Cardiac muscle cell (in vitro differentiated cells and primary cell): ENCODE measurements at regions not wholly inside any gene's neighbourhood (a gene's known extent, or its start where the extent isn't known, plus 50 kb on each side); places are given as distances from the start of the nearest gene placed in this dataset.
A peak's percentile ranks its signal among the peaks of the same experiment; 100 is the strongest.

Experiments used
- DNase-seq, 2 donors: peaks; one replicate each; pipeline versions ENCODE4 v3.0.0 to v3.0.0-alpha.2; 2010 to 2017; ENCODE audit warnings: low read depth in 1 of 2, low spot score in 1 of 2
- H3K27ac ChIP-seq: fragments of 200-600 bp; sonication (generic); 2 replicates; pipeline ENCODE4 v1.5.1; 2016
- H3K27me3 ChIP-seq: fragments of 200-600 bp; sonication (generic); 2 replicates; pipeline ENCODE4 v1.6.0; 2016; ENCODE audit warnings: control low read depth
- H3K36me3 ChIP-seq: fragments of 200-600 bp; sonication (generic); 2 replicates; pipeline ENCODE4 v1.5.1; 2016; ENCODE audit warnings: control low read depth
- H3K4me1 ChIP-seq: fragments of 200-600 bp; sonication (generic); 2 replicates; pipeline ENCODE4 v1.8.1; 2017; ENCODE audit warnings: low read depth, mild to moderate bottlenecking, mixed run types
- H3K4me3 ChIP-seq: fragments of 200-600 bp; sonication (generic); 2 replicates; pipeline ENCODE4 v1.5.1; 2016; ENCODE audit warnings: mild to moderate bottlenecking
- H3K9me3 ChIP-seq: fragments of 200-600 bp; sonication (generic); 2 replicates; pipeline ENCODE4 v1.5.1; 2017; ENCODE audit warnings: low read depth, mild to moderate bottlenecking, control low read depth
- TF ChIP-seq, protein P1 (sequence below): IDR thresholded peaks from 2 replicates; pipeline ENCODE4 v1.5.1; 2012; ENCODE audit warnings: low read depth, mild to moderate bottlenecking, low read length

DNA sequence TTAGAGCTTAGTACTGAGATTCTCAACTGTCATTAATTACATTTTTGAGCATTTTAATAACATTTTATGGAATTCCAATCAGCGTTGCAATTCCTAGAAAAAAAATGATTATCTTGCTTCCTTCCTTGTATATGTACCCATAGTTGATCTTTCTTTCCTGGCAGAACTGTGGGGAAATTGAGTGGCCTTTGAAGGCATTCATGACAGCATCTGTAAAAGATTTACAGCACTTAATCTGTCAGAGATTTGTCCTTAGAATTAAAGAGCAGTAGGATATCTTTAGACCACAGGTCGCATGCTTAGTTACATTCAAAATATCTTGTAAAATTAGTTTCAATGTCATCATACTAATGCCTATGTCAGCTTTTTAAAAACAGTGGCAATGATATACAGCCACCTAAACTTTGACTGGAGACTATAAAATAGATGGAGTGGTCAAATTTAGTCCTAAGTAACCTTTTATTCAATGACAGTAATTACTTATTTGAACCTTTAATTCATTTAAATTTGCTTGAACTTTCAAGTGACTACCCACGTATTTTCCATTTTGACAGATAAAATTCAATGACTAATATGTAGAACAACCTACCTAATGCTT, 692.0 kb downstream of the NCAM2 start:
- no peak overlapping the region for H3K4me3 ChIP-seq
- H3K9me3 ChIP-seq, result no peaks in the 10 kb centered on the region
- H3K36me3 ChIP-seq, result no peaks in the 10 kb centered on the region
- TF ChIP-seq, protein P1, sequence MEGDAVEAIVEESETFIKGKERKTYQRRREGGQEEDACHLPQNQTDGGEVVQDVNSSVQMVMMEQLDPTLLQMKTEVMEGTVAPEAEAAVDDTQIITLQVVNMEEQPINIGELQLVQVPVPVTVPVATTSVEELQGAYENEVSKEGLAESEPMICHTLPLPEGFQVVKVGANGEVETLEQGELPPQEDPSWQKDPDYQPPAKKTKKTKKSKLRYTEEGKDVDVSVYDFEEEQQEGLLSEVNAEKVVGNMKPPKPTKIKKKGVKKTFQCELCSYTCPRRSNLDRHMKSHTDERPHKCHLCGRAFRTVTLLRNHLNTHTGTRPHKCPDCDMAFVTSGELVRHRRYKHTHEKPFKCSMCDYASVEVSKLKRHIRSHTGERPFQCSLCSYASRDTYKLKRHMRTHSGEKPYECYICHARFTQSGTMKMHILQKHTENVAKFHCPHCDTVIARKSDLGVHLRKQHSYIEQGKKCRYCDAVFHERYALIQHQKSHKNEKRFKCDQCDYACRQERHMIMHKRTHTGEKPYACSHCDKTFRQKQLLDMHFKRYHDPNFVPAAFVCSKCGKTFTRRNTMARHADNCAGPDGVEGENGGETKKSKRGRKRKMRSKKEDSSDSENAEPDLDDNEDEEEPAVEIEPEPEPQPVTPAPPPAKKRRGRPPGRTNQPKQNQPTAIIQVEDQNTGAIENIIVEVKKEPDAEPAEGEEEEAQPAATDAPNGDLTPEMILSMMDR, result no peak
- H3K27ac ChIP-seq, result no peak overlapping the region
- H3K4me1 ChIP-seq, result no peaks in the 10 kb centered on the region
- no peaks in the 10 kb centered on the region for H3K27me3 ChIP-seq
- DNase-seq, result no peak

DNA sequence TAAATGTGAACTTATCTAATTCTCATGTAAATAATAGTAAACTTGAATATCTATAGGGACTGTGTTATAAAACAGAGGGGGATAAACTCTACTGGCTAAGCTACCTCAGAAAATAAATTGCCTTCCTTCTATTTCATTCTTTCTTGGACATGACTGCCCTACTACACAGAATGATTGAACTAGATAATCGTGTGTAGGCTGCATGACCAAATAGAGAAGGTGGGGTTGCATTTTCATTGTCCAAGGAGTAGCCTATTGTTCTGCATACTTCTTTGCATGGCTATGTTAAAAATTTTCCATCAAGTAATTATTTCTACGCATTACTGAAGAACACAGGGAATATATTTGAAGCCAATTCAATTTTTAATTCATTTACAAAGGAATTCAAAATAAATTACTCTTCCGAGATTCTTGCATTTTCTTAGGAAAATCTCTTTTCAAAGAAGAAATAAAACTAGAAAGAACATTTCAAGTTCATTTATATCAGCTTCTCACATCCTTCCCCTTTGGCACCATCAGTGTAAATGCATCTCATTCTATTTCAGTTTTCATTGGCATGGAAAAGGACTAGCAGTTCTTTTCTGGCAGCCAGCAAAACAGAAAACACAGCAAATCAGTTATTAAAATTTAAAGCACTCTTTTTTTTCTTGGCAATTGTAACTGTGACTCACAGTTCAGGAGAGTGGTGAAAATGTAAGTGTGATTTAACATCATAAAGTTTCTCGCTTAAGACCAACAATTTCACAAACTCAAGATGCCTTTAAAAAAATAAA, 714.7 kb downstream of the NCAM2 start:
- H3K36me3 ChIP-seq, result no peaks in the 10 kb centered on the region
- TF ChIP-seq, protein P1, result no peak
- no peak overlapping the region for H3K4me3 ChIP-seq
- no peak overlapping the region for H3K27ac ChIP-seq
- DNase-seq, result peak in 1 of 2 donors; percentile 84
- H3K27me3 ChIP-seq, result no peaks in the 10 kb centered on the region
- no peaks in the 10 kb centered on the region for H3K9me3 ChIP-seq
- H3K4me1 ChIP-seq, result no peaks in the 10 kb centered on the region

DNA sequence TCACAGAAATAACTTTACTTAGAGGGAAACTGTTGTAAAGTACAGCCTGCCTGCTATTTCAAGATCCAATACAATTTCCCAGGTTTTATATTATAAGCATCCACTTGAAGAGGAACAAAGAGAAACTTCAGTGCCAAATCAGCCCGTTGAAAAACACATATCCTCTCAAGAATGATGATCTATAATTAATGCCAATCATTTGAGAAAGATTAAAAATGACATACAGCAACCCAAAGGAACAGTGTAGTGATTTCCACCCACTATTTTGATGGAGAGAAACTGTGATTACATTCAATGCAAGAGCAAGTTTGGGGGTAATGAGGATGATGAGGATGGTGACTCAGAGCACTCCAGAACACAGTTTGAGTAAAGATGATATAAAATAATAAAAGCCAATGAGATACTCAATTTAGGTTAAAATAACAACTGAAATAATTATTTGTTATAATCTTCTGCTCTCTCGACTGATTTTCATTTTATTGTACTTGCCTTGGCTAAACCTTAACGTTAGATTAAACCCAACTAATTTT, 715.5 kb downstream of the NCAM2 start:
- Histone ChIP-seq H3K4me3 (no peak overlapping the region), H3K4me1 (no peaks in the 10 kb centered on the region), H3K36me3 (no peaks in the 10 kb centered on the region), H3K9me3 (no peaks in the 10 kb centered on the region), H3K27me3 (no peaks in the 10 kb centered on the region), H3K27ac (no peak overlapping the region)
- DNase-seq, result peak in 1 of 2 donors; percentile 11
- TF ChIP-seq, protein P1, result no peak

DNA sequence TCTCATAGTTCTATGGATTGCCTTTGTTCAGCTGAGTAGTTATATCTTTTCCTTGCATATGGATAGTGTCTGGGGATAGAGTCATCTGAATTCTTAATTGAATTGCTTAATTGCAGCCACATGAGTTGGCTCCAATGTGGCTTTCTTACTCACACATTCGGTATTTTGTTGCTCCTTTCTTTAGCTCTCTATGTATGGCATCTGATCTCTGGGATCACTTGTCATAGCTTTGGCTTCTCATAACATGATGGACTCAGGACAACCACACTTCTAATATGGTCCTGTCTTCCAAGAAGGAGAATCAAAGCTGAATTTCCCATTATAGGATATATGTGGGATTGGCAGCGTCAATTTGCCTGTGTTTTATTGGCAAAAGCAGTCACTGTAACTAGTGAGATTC, 716.2 kb downstream of the NCAM2 start:
- no peaks in the 10 kb centered on the region for H3K4me1 ChIP-seq
- no peak overlapping the region for H3K4me3 ChIP-seq
- H3K27me3 ChIP-seq, result no peaks in the 10 kb centered on the region
- H3K27ac ChIP-seq, result no peak overlapping the region
- TF ChIP-seq, protein P1, result no peak
- H3K9me3 ChIP-seq, result no peaks in the 10 kb centered on the region
- peak in 1 of 2 donors; percentile 78 for DNase-seq
- no peaks in the 10 kb centered on the region for H3K36me3 ChIP-seq

DNA sequence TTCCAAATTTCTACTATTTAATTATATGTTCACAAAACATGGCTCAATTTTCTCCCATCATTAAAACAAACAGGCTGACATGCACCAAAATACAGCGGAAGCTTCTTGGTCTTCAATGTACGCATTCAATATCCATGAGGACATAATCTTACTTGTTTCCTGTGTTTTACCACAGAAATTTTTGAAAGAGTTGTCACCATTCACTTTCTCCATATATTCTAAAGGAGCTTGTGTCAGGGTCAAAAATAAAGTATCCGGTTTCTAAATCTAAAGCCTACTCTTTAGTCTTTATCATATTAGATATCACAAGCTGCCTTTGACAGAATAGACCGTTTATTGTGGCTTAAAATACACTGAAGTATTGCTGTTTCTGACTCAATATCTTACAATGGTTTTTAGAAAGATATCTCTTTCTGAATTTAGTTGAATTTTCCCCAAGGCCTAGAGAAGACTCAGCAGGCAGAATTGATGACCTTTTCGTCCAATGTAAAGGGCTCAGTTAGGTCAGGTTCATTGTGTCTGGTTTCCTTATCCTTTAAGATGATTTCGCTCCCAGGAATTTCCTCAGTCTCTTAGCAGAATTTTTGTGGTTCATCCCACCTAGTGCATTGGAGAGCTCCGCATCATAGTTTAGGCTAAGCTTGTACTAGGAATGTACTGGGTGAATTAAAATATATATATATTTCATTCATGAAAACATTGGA, 717.2 kb downstream of the NCAM2 start:
- Histone ChIP-seq H3K4me1 (no peaks in the 10 kb centered on the region), H3K27ac (no peak overlapping the region), H3K9me3 (no peaks in the 10 kb centered on the region), H3K4me3 (no peak overlapping the region), H3K27me3 (no peaks in the 10 kb centered on the region), H3K36me3 (no peaks in the 10 kb centered on the region)
- peak in 1 of 2 donors; percentile 92 for DNase-seq
- TF ChIP-seq, protein P1, result no peak
